HL-60 (cell line): ENCODE measurements at regions not wholly inside any gene's neighbourhood (a gene's known extent, or its start where the extent isn't known, plus 50 kb on each side); places are given as distances from the start of the nearest gene placed in this dataset.

Experiments used
- CTCF ChIP-seq: IDR thresholded peaks from one replicate; pipeline ENCODE4 v1.5.1; 2011; ENCODE audit warnings: low read length, control low read depth, inconsistent platforms; ENCODE audit not compliant: insufficient read depth
- POLR2AphosphoS5 ChIP-seq: IDR thresholded peaks from 2 replicates; pipeline ENCODE4 v1.6.1; 2012; ENCODE audit warnings: low read depth
- TF ChIP-seq, protein P1 (sequence below): IDR thresholded peaks from 2 replicates; pipeline ENCODE4 v1.6.1; 2012; ENCODE audit warnings: low read depth; ENCODE audit not compliant: insufficient replicate concordance

GRCh38 chr6:139823808-139824126, 449.3 kb upstream of the CITED2 start:
- TF ChIP-seq CTCF (no peak), POLR2AphosphoS5 (no peak)
- TF ChIP-seq, protein P1, sequence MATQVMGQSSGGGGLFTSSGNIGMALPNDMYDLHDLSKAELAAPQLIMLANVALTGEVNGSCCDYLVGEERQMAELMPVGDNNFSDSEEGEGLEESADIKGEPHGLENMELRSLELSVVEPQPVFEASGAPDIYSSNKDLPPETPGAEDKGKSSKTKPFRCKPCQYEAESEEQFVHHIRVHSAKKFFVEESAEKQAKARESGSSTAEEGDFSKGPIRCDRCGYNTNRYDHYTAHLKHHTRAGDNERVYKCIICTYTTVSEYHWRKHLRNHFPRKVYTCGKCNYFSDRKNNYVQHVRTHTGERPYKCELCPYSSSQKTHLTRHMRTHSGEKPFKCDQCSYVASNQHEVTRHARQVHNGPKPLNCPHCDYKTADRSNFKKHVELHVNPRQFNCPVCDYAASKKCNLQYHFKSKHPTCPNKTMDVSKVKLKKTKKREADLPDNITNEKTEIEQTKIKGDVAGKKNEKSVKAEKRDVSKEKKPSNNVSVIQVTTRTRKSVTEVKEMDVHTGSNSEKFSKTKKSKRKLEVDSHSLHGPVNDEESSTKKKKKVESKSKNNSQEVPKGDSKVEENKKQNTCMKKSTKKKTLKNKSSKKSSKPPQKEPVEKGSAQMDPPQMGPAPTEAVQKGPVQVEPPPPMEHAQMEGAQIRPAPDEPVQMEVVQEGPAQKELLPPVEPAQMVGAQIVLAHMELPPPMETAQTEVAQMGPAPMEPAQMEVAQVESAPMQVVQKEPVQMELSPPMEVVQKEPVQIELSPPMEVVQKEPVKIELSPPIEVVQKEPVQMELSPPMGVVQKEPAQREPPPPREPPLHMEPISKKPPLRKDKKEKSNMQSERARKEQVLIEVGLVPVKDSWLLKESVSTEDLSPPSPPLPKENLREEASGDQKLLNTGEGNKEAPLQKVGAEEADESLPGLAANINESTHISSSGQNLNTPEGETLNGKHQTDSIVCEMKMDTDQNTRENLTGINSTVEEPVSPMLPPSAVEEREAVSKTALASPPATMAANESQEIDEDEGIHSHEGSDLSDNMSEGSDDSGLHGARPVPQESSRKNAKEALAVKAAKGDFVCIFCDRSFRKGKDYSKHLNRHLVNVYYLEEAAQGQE, result no peak
